Gastrocnemius medialis (tissue), 4 donors: ENCODE measurements at regions not wholly inside any gene's neighbourhood (a gene's known extent, or its start where the extent isn't known, plus 50 kb on each side); places are given as distances from the start of the nearest gene placed in this dataset.
A peak's percentile ranks its signal among the peaks of the same experiment; 100 is the strongest.

Experiments used
- ATAC-seq, 2 donors: fragments of 150-250 bp; one replicate each; pipeline ENCODE4 v1.9.1; 2016
- DNase-seq, 2 donors: peaks; one replicate each; pipeline ENCODE4 v3.0.0-alpha.2; 2019
- H3K27ac ChIP-seq, 4 donors: fragments of 200-600 bp; sonication (generic); 1 replicate in 1 of 4; 2 replicates in 3 of 4; pipeline ENCODE4 v1.5.1; 2016 to 2018; ENCODE audit warnings: mild to moderate bottlenecking in 2 of 4, moderate library complexity in 1 of 4
- H3K27me3 ChIP-seq, 3 donors: fragments of 200-600 bp; sonication (generic) in 2 of 3; 1 replicate in 1 of 3; 2 replicates in 2 of 3; pipeline versions ENCODE4 v1.5.1 to v1.6.0; 2016 to 2019; ENCODE audit warnings: mild to moderate bottlenecking in 1 of 3, moderate library complexity in 1 of 3
- H3K36me3 ChIP-seq, 2 donors: fragments of 200-600 bp; sonication (generic) in 1 of 2; one replicate each; pipeline ENCODE4 v1.5.1; 2017 to 2018
- H3K4me1 ChIP-seq, 2 donors: fragments of 200-600 bp; sonication (generic) in 1 of 2; one replicate each; pipeline ENCODE4 v1.5.1; 2016 to 2017; ENCODE audit warnings: mild to moderate bottlenecking in 2 of 2
- H3K4me3 ChIP-seq, 4 donors: fragments of 200-600 bp; sonication (generic) in 3 of 4; 1 replicate in 1 of 4; 2 replicates in 3 of 4; pipeline ENCODE4 v1.5.1; 2016 to 2019; ENCODE audit warnings: mild to moderate bottlenecking in 2 of 4
- H3K9me3 ChIP-seq, 3 donors: fragments of 200-600 bp; sonication (generic) in 2 of 3; 1 replicate in 1 of 3; 2 replicates in 2 of 3; pipeline ENCODE4 v1.5.1; 2016 to 2019
- POLR2A ChIP-seq, 2 donors: fragments of 450-650 bp; IDR thresholded peaks; one replicate each; pipeline ENCODE4 v1.6.1; 2017; ENCODE audit warnings: antibody characterized with exemption in 2 of 2, mild to moderate bottlenecking in 2 of 2, moderate library complexity in 2 of 2
- in situ Hi-C, 4 donors: fragments of 200-750 bp; cut with MboI; loops; one replicate each; pipeline versions ENCODE4 v1.15.0 to v1.8.0; 2017; ENCODE audit warnings: low sequenced_read_pairs in 4 of 4
- intact Hi-C: fragments of 100-400 bp; cut with DNase I; formaldehyde crosslinking; loops from one replicate; pipeline ENCODE4 v1.15.1; 2023; ENCODE audit warnings: low total_unique reads
- TF ChIP-seq, protein P1 (sequence below), 5 experiments: fragments of 450-650 bp in 3 of 5; fragments of 200-600 bp in 2 of 5; sonication (generic) in 2 of 5; IDR thresholded peaks in 4 of 5; conservative IDR thresholded peaks in 1 of 5; 1 replicate in 4 of 5; 2 replicates in 1 of 5; pipeline ENCODE4 v1.5.1; 2016 to 2019; ENCODE audit warnings: antibody characterized with exemption in 5 of 5, mild to moderate bottlenecking in 3 of 5, moderate library complexity in 3 of 5

DNA sequence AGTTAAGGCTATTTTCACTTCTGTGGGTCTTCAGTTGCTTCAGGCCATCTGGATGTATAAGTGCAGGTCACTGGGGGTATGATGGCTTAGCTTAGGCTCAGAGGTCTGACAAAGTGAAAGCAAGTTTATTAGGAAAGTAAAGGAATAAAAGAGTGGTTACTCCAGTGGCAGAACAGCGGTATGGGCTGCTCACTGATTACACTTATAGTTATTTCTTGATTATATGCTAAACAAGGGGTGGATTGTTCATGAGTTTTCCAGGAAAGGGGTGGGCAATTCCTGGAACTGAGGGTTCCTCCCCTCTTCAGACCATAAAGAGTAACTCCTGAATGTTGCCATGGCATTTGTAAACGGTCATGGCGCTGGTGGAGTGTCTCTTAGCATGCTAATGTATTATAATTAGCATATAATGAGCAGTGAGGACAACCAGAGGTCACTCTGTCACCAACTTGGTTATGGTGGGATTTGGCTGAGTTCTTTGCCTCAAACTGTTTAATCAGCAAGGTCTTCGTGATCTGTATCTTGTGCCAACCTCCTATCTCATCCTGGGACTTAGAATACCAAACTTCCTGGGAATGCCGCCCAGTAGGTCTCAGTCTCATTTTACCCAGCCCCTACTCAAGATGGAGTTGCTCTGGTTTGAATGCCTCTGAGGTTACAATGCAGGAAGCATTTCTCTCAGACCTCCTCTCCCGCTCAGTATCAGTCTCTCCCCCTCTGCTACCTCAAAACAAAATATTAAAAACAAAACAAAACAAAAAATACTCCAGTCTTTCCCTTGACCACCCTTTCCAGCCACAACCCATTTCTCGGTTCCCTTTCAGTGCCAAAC lies 71.3 kb upstream of the SLC22A11 start:
- intact Hi-C loops (no loop called here), in situ Hi-C loops (no loop called here)
- Histone ChIP-seq H3K36me3 (no peaks in the 10 kb centered on the region), H3K27ac (no peak overlapping the region), H3K4me3 (no peak overlapping the region), H3K4me1 (no peaks in the 10 kb centered on the region), H3K27me3 (peaks cover 23 to 34% (median 33%) of the 10 kb centered on the region in 3 donors), H3K9me3 (no peaks in the 10 kb centered on the region)
- DNase-seq, result no peak
- TF ChIP-seq POLR2A (IDR thresholded peaks at IDR 0.05), result no peak
- TF ChIP-seq, protein P1, sequence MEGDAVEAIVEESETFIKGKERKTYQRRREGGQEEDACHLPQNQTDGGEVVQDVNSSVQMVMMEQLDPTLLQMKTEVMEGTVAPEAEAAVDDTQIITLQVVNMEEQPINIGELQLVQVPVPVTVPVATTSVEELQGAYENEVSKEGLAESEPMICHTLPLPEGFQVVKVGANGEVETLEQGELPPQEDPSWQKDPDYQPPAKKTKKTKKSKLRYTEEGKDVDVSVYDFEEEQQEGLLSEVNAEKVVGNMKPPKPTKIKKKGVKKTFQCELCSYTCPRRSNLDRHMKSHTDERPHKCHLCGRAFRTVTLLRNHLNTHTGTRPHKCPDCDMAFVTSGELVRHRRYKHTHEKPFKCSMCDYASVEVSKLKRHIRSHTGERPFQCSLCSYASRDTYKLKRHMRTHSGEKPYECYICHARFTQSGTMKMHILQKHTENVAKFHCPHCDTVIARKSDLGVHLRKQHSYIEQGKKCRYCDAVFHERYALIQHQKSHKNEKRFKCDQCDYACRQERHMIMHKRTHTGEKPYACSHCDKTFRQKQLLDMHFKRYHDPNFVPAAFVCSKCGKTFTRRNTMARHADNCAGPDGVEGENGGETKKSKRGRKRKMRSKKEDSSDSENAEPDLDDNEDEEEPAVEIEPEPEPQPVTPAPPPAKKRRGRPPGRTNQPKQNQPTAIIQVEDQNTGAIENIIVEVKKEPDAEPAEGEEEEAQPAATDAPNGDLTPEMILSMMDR (IDR thresholded peaks at IDR 0.05 in 4 of 5, conservative IDR thresholded peaks at IDR 0.05 in 1 of 5), result no peak
- ATAC-seq, result no peak

DNA sequence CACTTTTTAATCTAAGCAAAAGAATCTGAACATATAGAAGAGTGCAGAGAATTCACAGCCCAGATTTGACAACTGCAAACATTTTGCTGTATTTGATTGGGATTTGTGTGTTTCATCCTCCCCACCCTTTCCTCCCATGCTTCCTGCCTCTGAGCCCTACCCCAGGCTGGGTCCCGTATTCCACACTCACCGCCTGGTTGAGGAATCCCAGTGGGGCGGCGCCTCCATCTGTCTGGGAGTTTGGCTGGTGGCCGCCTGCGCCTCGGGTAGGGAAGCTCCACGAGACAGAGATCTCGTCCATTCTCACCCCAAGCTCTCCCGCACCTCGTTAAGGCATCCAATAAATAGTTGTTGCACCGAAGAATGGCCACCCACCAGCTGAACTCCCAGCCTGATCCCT lies 70.7 kb upstream of the SLC22A11 start:
- in situ Hi-C loops, result no loop called here
- H3K27me3 ChIP-seq, result peaks cover 23 to 40% (median 36%) of the 10 kb centered on the region in 3 donors
- TF ChIP-seq POLR2A (IDR thresholded peaks at IDR 0.05), result no peak
- TF ChIP-seq, protein P1 (IDR thresholded peaks at IDR 0.05 in 4 of 5, conservative IDR thresholded peaks at IDR 0.05 in 1 of 5), result no peak

DNA sequence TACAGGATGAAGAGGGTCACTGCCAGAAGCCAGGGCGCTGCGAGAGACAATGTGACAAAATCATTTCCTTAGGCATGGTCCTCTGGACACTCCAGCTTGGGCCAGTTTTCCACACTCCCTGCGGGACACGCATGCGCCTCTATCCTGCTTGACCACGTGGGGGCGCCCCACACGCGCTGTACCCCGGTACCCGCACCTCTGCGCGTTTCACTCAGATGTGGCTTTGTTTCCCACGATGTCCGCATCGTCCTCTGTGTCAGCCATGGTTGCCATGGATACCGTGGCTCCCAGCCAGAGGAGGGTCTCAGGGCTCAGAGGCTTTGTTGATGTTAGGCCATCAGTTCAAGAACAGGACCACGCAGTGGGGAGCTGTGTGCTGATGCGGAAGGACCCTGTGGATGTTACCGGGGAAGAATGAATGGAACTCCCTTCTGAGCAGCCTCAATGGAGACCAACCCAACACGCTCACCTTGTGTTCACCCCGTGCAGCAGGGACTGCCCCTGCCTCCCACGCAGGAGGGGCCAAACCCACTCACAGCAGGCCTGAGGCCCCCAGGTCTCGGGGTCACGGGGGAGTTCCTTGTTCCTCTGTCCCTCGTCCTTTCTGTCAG lies 65.8 kb upstream of the SLC22A11 start:
- Histone ChIP-seq H3K36me3 (no peaks in the 10 kb centered on the region), H3K4me1 (no peaks in the 10 kb centered on the region), H3K9me3 (no peaks in the 10 kb centered on the region), H3K27ac (no peak overlapping the region), H3K27me3 (peaks cover 23 to 40% (median 38%) of the 10 kb centered on the region in 3 donors), H3K4me3 (no peak overlapping the region)
- in situ Hi-C loops, result no loop called here
- TF ChIP-seq POLR2A (IDR thresholded peaks at IDR 0.05), result no peak
- TF ChIP-seq, protein P1 (IDR thresholded peaks at IDR 0.05 in 4 of 5, conservative IDR thresholded peaks at IDR 0.05 in 1 of 5), result peak in 2 of 5 experiments; percentile 33 to 48
- ATAC-seq (no peak), DNase-seq (peak; percentile 16)
- intact Hi-C loops, result no loop called here

More for the DNA sequence above, 70.7 kb upstream of the SLC22A11 start:
- intact Hi-C loops, result no loop called here
- H3K4me3 ChIP-seq, result no peak overlapping the region
- H3K4me1 ChIP-seq, result no peaks in the 10 kb centered on the region
- no peaks in the 10 kb centered on the region for H3K9me3 ChIP-seq
- H3K27ac ChIP-seq, result no peak overlapping the region
- H3K36me3 ChIP-seq, result no peaks in the 10 kb centered on the region
- ATAC-seq (no peak), DNase-seq (no peak)

DNA sequence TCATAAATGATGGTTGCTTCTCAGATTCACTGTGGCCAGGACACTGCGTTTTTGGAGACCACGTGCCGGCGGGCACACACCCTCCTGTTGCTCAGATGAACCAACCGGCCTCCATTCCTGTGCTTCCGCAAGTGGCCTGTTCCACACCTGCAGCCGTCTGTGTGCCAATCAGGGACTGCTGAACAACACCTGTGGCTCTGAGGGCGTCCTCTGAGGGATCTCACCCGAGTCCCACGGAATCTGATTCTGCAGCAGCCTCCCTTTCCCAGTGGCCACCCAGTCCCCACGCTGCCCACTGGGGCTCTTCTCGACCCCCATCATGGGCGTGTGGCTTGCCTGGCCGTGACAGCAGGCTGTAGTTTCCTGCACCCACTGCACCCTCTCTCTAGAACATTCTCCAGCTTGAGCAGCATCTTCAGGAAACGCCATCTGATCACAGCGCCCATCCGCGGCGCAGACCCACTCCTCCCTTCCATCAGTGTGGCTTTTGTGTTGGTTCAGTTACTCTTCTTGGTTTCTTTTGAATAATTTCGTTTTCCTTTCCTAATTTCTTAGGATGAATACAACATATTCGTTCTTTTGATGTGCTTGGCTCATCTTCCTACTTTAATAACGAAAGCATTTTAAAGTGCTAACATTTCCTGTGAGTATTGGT lies 65.1 kb upstream of the SLC22A11 start:
- no peak for DNase-seq
- H3K4me3 ChIP-seq, result no peak overlapping the region
- H3K36me3 ChIP-seq, result no peaks in the 10 kb centered on the region

More for the DNA sequence above, 65.1 kb upstream of the SLC22A11 start:
- no peak for ATAC-seq
- H3K9me3 ChIP-seq, result no peaks in the 10 kb centered on the region
- peaks cover 17 to 36% (median 31%) of the 10 kb centered on the region in 3 donors for H3K27me3 ChIP-seq
- in situ Hi-C loops (no loop called here), intact Hi-C loops (no loop called here)
- H3K27ac ChIP-seq, result no peak overlapping the region
- TF ChIP-seq, protein P1 (IDR thresholded peaks at IDR 0.05 in 4 of 5, conservative IDR thresholded peaks at IDR 0.05 in 1 of 5), result no peak
- TF ChIP-seq POLR2A (IDR thresholded peaks at IDR 0.05), result no peak
- H3K4me1 ChIP-seq, result no peaks in the 10 kb centered on the region
